ENCODE measurements at regions not wholly inside any gene's neighbourhood (a gene's known extent, or its start where the extent isn't known, plus 50 kb on each side); places are given as distances from the start of the nearest gene placed in this dataset.

GRCh38 chr6:139600919-139601475 is 226.5 kb upstream of the CITED2 start:
- no peak for DNase-seq (ENCODE audit: low spot score)

GRCh38 chr6:139600343-139600742 is 225.9 kb upstream of the CITED2 start:
- no peak for DNase-seq (ENCODE audit: low spot score)

More at GRCh38 chr6:139600919-139601475, 226.5 kb upstream of the CITED2 start:
- FAIRE-seq: no peak

GRCh38 chr6:139597771-139598755 is 223.6 kb upstream of the CITED2 start:
- FAIRE-seq (peak; percentile 52), DNase-seq (ENCODE audit: low spot score) (peak; percentile 56)

More at GRCh38 chr6:139600343-139600742, 225.9 kb upstream of the CITED2 start:
- no peak for FAIRE-seq

GRCh38 chr6:139597087-139597763 is 222.8 kb upstream of the CITED2 start:
- DNase-seq (ENCODE audit: low spot score): no peak
- FAIRE-seq: no peak

GRCh38 chr6:139595183-139595582 is 220.7 kb upstream of the CITED2 start:
- DNase-seq (ENCODE audit: low spot score): peak; percentile 31
- no peak for FAIRE-seq

- FAIRE-seq: no peak
- no peak for DNase-seq (ENCODE audit: low spot score)
Observed at GRCh38 chr6:139594333-139594965, 220.0 kb upstream of the CITED2 start.

- DNase-seq (ENCODE audit: low spot score): no peak
- FAIRE-seq: no peak
Observed at GRCh38 chr6:139593081-139593480, 218.6 kb upstream of the CITED2 start.

GRCh38 chr6:139592011-139592410 is 217.6 kb upstream of the CITED2 start:
- DNase-seq (ENCODE audit: low spot score): no peak
- no peak for FAIRE-seq

- no peak for DNase-seq (ENCODE audit: low spot score)
- no peak for FAIRE-seq
Observed at GRCh38 chr6:139591075-139591865, 216.8 kb upstream of the CITED2 start.

GRCh38 chr6:139590206-139590605 is 215.8 kb upstream of the CITED2 start:
- FAIRE-seq: no peak

GRCh38 chr6:139588734-139589593 is 214.5 kb upstream of the CITED2 start:
- DNase-seq (ENCODE audit: low spot score): no peak
- no peak for FAIRE-seq

More at GRCh38 chr6:139590206-139590605, 215.8 kb upstream of the CITED2 start:
- no peak for DNase-seq (ENCODE audit: low spot score)

- DNase-seq (ENCODE audit: low spot score): peak; percentile 78
- FAIRE-seq: peak; percentile 17
Observed at GRCh38 chr6:139588076-139588639, 213.7 kb upstream of the CITED2 start.

- DNase-seq (ENCODE audit: low spot score) (peak; percentile 96), FAIRE-seq (peak; percentile 94)
Observed at GRCh38 chr6:139587469-139587868, 213.0 kb upstream of the CITED2 start.

GRCh38 chr6:139586273-139586672 is 211.8 kb upstream of the CITED2 start:
- FAIRE-seq: no peak
- DNase-seq (ENCODE audit: low spot score): no peak

- no peak for FAIRE-seq
- no peak for DNase-seq (ENCODE audit: low spot score)
Observed at GRCh38 chr6:139584599-139584998, 210.2 kb upstream of the CITED2 start.

- FAIRE-seq (peak; percentile 27), DNase-seq (ENCODE audit: low spot score) (peak; percentile 73)
Observed at GRCh38 chr6:139583420-139583819, 209.0 kb upstream of the CITED2 start.

GRCh38 chr6:139582956-139583355 is 208.5 kb upstream of the CITED2 start:
- FAIRE-seq: no peak
- DNase-seq (ENCODE audit: low spot score): no peak

- DNase-seq (ENCODE audit: low spot score): no peak
- FAIRE-seq: no peak
Observed at GRCh38 chr6:139581485-139581865, 207.0 kb upstream of the CITED2 start.

Data from RCC 7860 (cell line).